GM12878 (cell line): ENCODE measurements at regions not wholly inside any gene's neighbourhood (a gene's known extent, or its start where the extent isn't known, plus 50 kb on each side); places are given as distances from the start of the nearest gene placed in this dataset.

Experiments used
- ATAC-seq: fragments of 200-7000 bp; cut with Tn5 transposase; 3 replicates; pipeline ENCODE4 v1.9.1; 2020; ENCODE audit warnings: mild to moderate bottlenecking, moderate library complexity
- BruUV-seq: library from RNA; stranded (reverse); fragments of 400-500 nt; replicated peaks from 2 replicates; lab custom pipeline; 2021; lab: Mats Ljungman, UMichigan
- CTCF ChIA-PET: fragments of 300-600 bp; sonication (Branson Sonifier 250); formaldehyde crosslinking; extraction: SDS; loops from one replicate; lab custom pipeline; 2021; ENCODE audit warnings: inconsistent platforms; lab: Yijun Ruan, JAX
- POLR2A ChIA-PET: fragments of 350-600 bp; formaldehyde crosslinking; extraction: SDS; loops from one replicate; lab custom pipeline; 2021; ENCODE audit warnings: inconsistent platforms; lab: Charles Lee
- RAD21 ChIA-PET: fragments of 300-600 bp; sonication (Branson Sonifier 250); formaldehyde crosslinking; loops from one replicate; lab custom pipeline; 2023; ENCODE audit warnings: antibody characterized with exemption; ENCODE audit not compliant: unreplicated experiment; lab: Charles Lee
- SMC1A ChIA-PET: fragments of 300-600 bp; sonication (Branson Sonifier 250); formaldehyde crosslinking; loops from one replicate; lab custom pipeline; 2023; ENCODE audit not compliant: unreplicated experiment, uncharacterized antibody; lab: Charles Lee
- DNase-seq: peaks from one replicate; pipeline ENCODE4 v3.0.0-alpha.2; 2011; ENCODE audit warnings: low read depth, low spot score
- FAIRE-seq: peaks from 3 replicates; lab custom pipeline; 2011; peaks lifted over from hg19 to GRCh38; lab: Jason Lieb, UNC
- H2AFZ ChIP-seq: 2 replicates; pipeline ENCODE4 v1.6.0; 2011; ENCODE audit warnings: low read depth, low read length, control low read depth; ENCODE audit not compliant: control insufficient read depth
- H3K27ac ChIP-seq: 2 replicates; pipeline ENCODE4 v1.5.1; 2011; ENCODE audit warnings: control low read depth; ENCODE audit not compliant: control insufficient read depth, insufficient read depth
- H3K27me3 ChIP-seq, 2 experiments: replicated peaks in 1 of 2; 2 replicates each; pipeline versions ENCODE4 v1.6.0 to v1.6.1; 2011; ENCODE audit warnings: low read length in 1 of 2; ENCODE audit not compliant: control insufficient read depth in 2 of 2, insufficient read depth in 2 of 2
- H3K36me3 ChIP-seq, 2 experiments: 2 replicates each; pipeline ENCODE4 v1.5.1; 2011; ENCODE audit warnings: low read length in 1 of 2; ENCODE audit not compliant: control insufficient read depth in 2 of 2, insufficient read depth in 2 of 2
- H3K4me1 ChIP-seq: 2 replicates; pipeline ENCODE4 v1.6.1; 2011; ENCODE audit warnings: mild to moderate bottlenecking, low read length, moderate library complexity, mixed read lengths; ENCODE audit not compliant: control insufficient read depth, insufficient read depth
- H3K4me2 ChIP-seq: 2 replicates; pipeline ENCODE4 v1.6.0; 2011; ENCODE audit warnings: control low read depth; ENCODE audit not compliant: control insufficient read depth, insufficient read depth
- H3K4me3 ChIP-seq: fragments of 200-600 bp; sonication (generic); 2 replicates; pipeline ENCODE4 v1.5.1; 2016
- H3K79me2 ChIP-seq: 2 replicates; pipeline ENCODE4 v1.6.0; 2011; ENCODE audit warnings: low read length; ENCODE audit not compliant: control insufficient read depth, insufficient read depth
- H3K9ac ChIP-seq: 2 replicates; pipeline ENCODE4 v1.8.0; 2011; ENCODE audit warnings: low read length, control low read depth, mixed read lengths; ENCODE audit not compliant: control insufficient read depth, insufficient read depth
- H3K9me3 ChIP-seq: replicated peaks from 3 replicates; pipeline ENCODE4 v1.5.1; 2011; ENCODE audit warnings: mild to moderate bottlenecking, low read length; ENCODE audit not compliant: control insufficient read depth, insufficient read depth
- H4K20me1 ChIP-seq: 2 replicates; pipeline ENCODE4 v1.6.0; 2011; ENCODE audit not compliant: control insufficient read depth, insufficient read depth
- ATF3 ChIP-seq: IDR thresholded peaks from 2 replicates; pipeline ENCODE4 v1.6.1; 2011; ENCODE audit warnings: low read depth, mild to moderate bottlenecking, low read length, moderate library complexity, borderline replicate concordance; ENCODE audit errors: extremely low read depth
- BMI1 ChIP-seq: fragments of 450-650 bp; IDR thresholded peaks from 2 replicates; pipeline ENCODE4 v1.6.1; 2016; ENCODE audit warnings: mild to moderate bottlenecking, moderate library complexity, borderline replicate concordance
- CHD4 ChIP-seq: fragments of 200-600 bp; sonication (generic); IDR thresholded peaks from 2 replicates; pipeline ENCODE4 v1.6.1; 2016; ENCODE audit warnings: mild to moderate bottlenecking
- CREM ChIP-seq: IDR thresholded peaks from 2 replicates; pipeline ENCODE4 v1.6.1; 2014; ENCODE audit warnings: antibody characterized with exemption, low read depth
- E2F4 ChIP-seq: IDR thresholded peaks from 2 replicates; pipeline ENCODE4 v1.6.1; 2012; ENCODE audit warnings: low read depth, low read length, improper control_type of control experiment
- NRF1 ChIP-seq: conservative IDR thresholded peaks from 2 replicates; pipeline ENCODE4 v1.6.1; 2011; ENCODE audit warnings: mild to moderate bottlenecking, low read depth, low read length, improper control_type of control experiment
- RB1 ChIP-seq: fragments of 450-650 bp; formaldehyde crosslinking; IDR thresholded peaks from 2 replicates; pipeline ENCODE4 v1.6.1; 2017; ENCODE audit warnings: mild to moderate bottlenecking, borderline replicate concordance
- SMAD5 ChIP-seq: IDR thresholded peaks from 2 replicates; pipeline ENCODE4 v1.6.1; 2016; ENCODE audit warnings: antibody characterized with exemption, low read depth
- STAT3 ChIP-seq: IDR thresholded peaks from 2 replicates; pipeline ENCODE4 v1.6.1; 2011; ENCODE audit warnings: low read depth, low read length, improper control_type of control experiment
- TARDBP ChIP-seq: IDR thresholded peaks from 2 replicates; pipeline ENCODE4 v1.6.1; 2016; ENCODE audit warnings: borderline replicate concordance
- WGBS: methylation state at CpG from one replicate; pipeline ENCODE4 v1.1.6; 2016; ENCODE audit warnings: low lambda C conversion rate; ENCODE audit not compliant: insufficient replicate concordance, insufficient coverage; ENCODE audit errors: missing lambda C conversion rate; 5-methylcytosine and 5-hydroxymethylcytosine counted together
- in situ Hi-C: fragments of 300-500 bp; cut with MboI; formaldehyde crosslinking; loops from 9 replicates; pipeline ENCODE4 v1.14.3; 2018; ENCODE audit warnings: mixed read lengths
- intact Hi-C: fragments of 100-400 bp; cut with micrococcal nuclease; formaldehyde crosslinking; loops from one replicate; pipeline ENCODE4 v1.14.2; 2022; ENCODE audit not compliant: unreplicated experiment

- WGBS: 2% methylated on average over 4 of the region's 4 CpGs
- FAIRE-seq (no peak), ATAC-seq (peak; percentile 19; the same call in 2 of the 3 replicates), DNase-seq (no peak)
- Histone ChIP-seq H3K36me3 (no peaks in the 10 kb centered on the region), H3K9ac (no peak overlapping the region), H3K79me2 (no peaks in the 10 kb centered on the region), H3K27ac (no peak overlapping the region), H2AFZ (no peak overlapping the region), H3K4me2 (peak overlapping the region; percentile 34), H3K9me3 (no peaks in the 10 kb centered on the region; the same call in 2 of the 3 replicates), H3K4me3 (no peak overlapping the region), H3K4me1 (peaks cover 6% of the 10 kb centered on the region), H4K20me1 (no peaks in the 10 kb centered on the region), H3K27me3 (no peaks in the 10 kb centered on the region)
- in situ Hi-C loops (no loop called here), intact Hi-C loops (no loop called here)
- RAD21 ChIA-PET: interaction anchor here (0.6 to 4.4 kb wide), 12 partner anchors 8 to 161 kb away, joined by 3 to 16 read pairs (median 4); no protein-coding TSS in a partner anchor
- SMC1A ChIA-PET: interaction anchor here (0.6 to 10.9 kb wide), 18 partner anchors 11 to 155 kb away, joined by 3 to 132 read pairs (median 6); no protein-coding TSS in a partner anchor
- CTCF ChIA-PET: interaction anchor here (1.0 to 2.7 kb wide), 12 partner anchors 10 to 94 kb away, joined by 3 to 16 read pairs (median 4); no protein-coding TSS in a partner anchor
- POLR2A ChIA-PET: interaction anchor here (0.9 to 4.2 kb wide), 9 partner anchors 9 to 50 kb away, joined by 3 to 26 read pairs (median 5); no protein-coding TSS in a partner anchor
- TF ChIP-seq NRF1 (no peak), CHD4 (no peak), BMI1 (no peak), CREM (no peak), E2F4 (no peak), TARDBP (no peak), STAT3 (no peak), SMAD5 (no peak), ATF3 (no peak), RB1 (no peak)
- BruUV-seq: no TSS peak
Observed at GRCh38 chr14:34003691-34004090, 52.8 kb upstream of the EGLN3 start.
